Jurkat, Clone E6-1 (cell line): ENCODE measurements at regions not wholly inside any gene's neighbourhood (a gene's known extent, or its start where the extent isn't known, plus 50 kb on each side); places are given as distances from the start of the nearest gene placed in this dataset.

ENCODE experiments used
- DNase-seq: peaks from one replicate; pipeline ENCODE4 v3.0.0-alpha.2; 2011; ENCODE audit warnings: low read depth, low spot score
- H3K4me3 ChIP-seq: 2 replicates; pipeline ENCODE4 v1.5.1; 2011; ENCODE audit warnings: mild to moderate bottlenecking, low read length, control low read depth, moderate library complexity

GRCh38 chr1:199113265-199113869, 474.5 kb downstream of the PTPRC start:
- no peak overlapping the region for H3K4me3 ChIP-seq
- DNase-seq: peak; percentile 86

GRCh38 chr1:199116488-199116887, 477.6 kb downstream of the PTPRC start:
- no peak for DNase-seq

GRCh38 chr1:199121047-199121446, 482.2 kb downstream of the PTPRC start:
- no peak for DNase-seq

More at GRCh38 chr1:199116488-199116887, 477.6 kb downstream of the PTPRC start:
- H3K4me3 ChIP-seq: no peak overlapping the region

GRCh38 chr1:199122085-199122484, 483.2 kb downstream of the PTPRC start:
- H3K4me3 ChIP-seq: no peak overlapping the region
- no peak for DNase-seq

More at GRCh38 chr1:199121047-199121446, 482.2 kb downstream of the PTPRC start:
- H3K4me3 ChIP-seq: no peak overlapping the region

- DNase-seq: no peak
- H3K4me3 ChIP-seq: no peak overlapping the region
Observed at GRCh38 chr1:199122532-199123311, 483.9 kb downstream of the PTPRC start.

DNA sequence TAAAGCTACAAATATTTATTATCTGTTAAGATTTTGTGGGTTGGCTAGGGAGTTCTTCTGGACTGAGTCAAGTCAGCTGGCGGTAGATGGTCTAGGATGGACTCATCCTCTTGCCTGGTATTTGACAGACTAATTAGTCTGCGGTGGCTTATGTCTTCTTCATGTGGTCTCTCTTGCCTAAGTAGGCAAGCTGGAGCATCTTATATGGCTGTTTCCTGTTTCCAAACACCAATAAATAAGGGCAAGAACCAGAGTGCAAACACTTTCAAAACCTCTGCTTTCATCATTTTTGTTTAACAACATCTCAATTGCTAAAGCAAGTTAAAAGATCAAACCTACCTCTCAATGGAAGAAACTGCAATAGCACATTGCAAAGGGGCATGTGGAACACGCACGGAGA, 484.8 kb downstream of the PTPRC start:
- DNase-seq: peak; percentile 76
- no peak overlapping the region for H3K4me3 ChIP-seq

DNA sequence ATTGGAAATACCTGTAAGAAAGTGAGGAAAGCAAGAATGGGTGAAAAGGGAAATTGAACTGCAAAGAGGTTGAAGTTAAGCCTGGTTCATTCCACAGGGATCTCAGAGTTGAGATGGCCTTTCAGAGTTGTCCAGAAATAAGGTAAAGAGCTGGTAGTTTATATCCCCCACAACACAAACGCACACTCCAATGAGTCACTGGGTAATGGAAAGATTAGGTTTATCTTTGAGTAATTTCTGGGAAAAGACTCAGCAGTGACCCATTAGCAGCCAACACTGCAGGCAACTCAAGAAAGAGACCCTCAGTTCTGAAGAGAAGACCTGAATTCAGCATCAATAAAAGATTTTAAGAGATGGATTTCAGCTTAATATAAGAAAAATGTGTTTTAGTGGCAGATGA, 485.5 kb downstream of the PTPRC start:
- no peak overlapping the region for H3K4me3 ChIP-seq
- no peak for DNase-seq

GRCh38 chr1:199129247-199129646, 490.4 kb downstream of the PTPRC start:
- no peak overlapping the region for H3K4me3 ChIP-seq
- no peak for DNase-seq

- no peak overlapping the region for H3K4me3 ChIP-seq
- DNase-seq: no peak
Observed at GRCh38 chr1:199132006-199132405, 493.2 kb downstream of the PTPRC start.

GRCh38 chr1:199135901-199136300, 497.1 kb downstream of the PTPRC start:
- no peak overlapping the region for H3K4me3 ChIP-seq
- DNase-seq: no peak

GRCh38 chr1:199138061-199138460, 499.2 kb downstream of the PTPRC start:
- no peak for DNase-seq
- H3K4me3 ChIP-seq: no peak overlapping the region

- no peak for DNase-seq
- H3K4me3 ChIP-seq: no peak overlapping the region
Observed at GRCh38 chr1:199149591-199149990, 510.8 kb downstream of the PTPRC start.

GRCh38 chr1:199150756-199151155, 511.9 kb downstream of the PTPRC start:
- H3K4me3 ChIP-seq: no peak overlapping the region
- DNase-seq: no peak

DNA sequence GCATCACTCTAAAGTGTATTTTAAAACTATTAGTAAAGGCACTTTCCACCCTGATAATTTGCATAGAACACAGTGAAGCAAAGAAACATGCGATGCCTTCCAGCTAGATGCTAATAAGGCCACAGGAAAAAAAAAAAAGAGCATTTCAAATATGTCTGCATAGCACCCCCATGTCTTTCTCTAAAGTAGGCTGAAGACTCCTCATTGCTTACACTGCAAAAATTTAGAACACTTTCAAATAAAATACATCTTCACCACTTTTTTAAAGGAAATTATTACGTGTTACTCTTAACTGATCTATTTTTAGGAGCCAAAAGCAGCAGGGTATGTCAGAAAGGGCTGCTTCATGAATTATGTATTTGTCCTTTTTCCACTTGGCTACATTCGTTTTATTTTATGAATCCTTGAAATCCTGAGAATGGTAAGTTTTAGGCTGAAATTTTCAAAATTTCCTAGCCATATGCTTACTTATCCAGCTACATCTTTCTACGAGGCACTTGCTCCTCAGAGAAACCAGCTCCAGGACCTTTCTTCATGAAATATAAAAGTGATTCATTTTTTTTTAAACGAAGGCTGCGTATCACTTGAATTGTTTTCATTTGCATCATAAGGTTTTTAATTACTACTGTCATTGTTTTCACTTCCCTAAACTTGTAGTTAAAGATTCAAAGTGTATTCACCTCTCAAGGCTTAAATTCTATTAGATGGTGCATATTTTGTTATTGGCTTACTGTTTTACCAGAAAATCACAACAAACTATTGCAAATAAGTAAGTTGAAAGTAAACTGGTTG, 513.0 kb downstream of the PTPRC start:
- H3K4me3 ChIP-seq: no peak overlapping the region
- DNase-seq: no peak

GRCh38 chr1:199152676-199153075, 513.8 kb downstream of the PTPRC start:
- no peak overlapping the region for H3K4me3 ChIP-seq
- DNase-seq: no peak

- no peak for DNase-seq
Observed at GRCh38 chr1:199155166-199156019, 516.6 kb downstream of the PTPRC start.

DNA sequence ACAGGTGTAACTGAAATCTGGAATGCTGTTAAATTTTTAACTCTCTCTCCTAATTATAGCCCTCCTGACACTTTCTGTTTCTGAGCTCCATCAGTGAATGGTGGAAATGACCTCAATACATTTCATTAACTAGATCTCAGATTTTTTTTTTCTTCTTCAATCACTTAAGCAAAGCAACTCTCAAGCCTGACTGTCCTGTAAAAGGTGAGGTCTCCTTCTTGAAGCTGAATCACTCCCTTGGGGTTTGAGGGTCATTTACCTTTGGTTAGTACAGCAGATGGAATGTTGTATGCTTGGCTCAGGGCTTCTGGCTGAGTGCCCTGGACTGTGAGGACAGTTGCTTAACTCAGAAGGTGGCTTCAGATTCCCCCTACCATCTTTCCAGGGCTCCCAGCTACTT, 518.7 kb downstream of the PTPRC start:
- no peak for DNase-seq

More at GRCh38 chr1:199155166-199156019, 516.6 kb downstream of the PTPRC start:
- H3K4me3 ChIP-seq: no peak overlapping the region

DNA sequence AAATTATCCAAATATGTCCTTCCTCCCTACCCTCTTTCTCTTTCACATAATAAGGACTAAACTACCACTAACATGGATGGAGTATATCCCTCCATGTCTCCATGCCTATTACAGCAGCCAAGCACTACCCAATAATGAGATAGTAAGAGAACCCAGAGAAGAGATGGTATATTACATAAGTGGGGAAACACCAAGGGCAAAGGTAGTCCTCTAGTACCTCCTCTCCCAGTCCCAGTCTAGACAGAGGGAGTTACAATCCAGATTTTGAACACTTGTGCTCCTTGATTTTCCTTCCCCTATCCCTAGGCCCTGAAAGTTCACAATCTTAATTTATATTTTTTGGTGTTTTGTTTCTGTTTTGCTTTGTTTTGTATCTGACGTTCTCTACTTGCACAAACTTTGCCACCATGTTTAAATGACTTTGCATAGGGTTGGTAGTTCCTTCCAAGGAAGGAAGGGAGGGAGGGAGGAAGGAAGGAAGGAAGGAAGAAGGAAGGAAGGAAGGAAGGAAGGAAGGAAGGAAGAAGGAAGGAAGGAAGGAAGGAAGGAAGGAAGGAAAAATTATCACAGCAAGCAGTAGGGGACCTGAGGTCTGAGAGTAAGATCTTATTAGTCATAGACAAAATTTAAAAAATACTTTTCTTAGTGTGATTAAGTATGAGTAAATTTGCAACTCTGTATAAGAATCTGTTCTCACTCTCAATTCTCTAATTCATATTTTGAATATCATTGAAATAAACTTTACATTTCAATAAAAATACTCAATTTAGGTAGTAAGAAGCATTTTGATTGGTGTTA, 521.9 kb downstream of the PTPRC start:
- H3K4me3 ChIP-seq: no peak overlapping the region
- no peak for DNase-seq

More for the DNA sequence above, 518.7 kb downstream of the PTPRC start:
- H3K4me3 ChIP-seq: no peak overlapping the region
